ENCODE measurements at regions not wholly inside any gene's neighbourhood (a gene's known extent, or its start where the extent isn't known, plus 50 kb on each side); places are given as distances from the start of the nearest gene placed in this dataset.

- H3K4me1 ChIP-seq (replicated peaks; ENCODE audit: insufficient read depth), result peaks cover 8% of the 10 kb centered on the region
- no TSS peak for BruUV-seq (replicated peaks)
- H3K9me3 ChIP-seq (ENCODE audit: insufficient read depth, low read depth), result no peaks in the 10 kb centered on the region
- H3K4me3 ChIP-seq, result no peak overlapping the region
- intact Hi-C loops (cut with micrococcal nuclease; ENCODE audit: unreplicated experiment), result loop anchor here (10.0 kb wide), 1 partner anchor 176 kb away; no protein-coding TSS in a partner anchor
- CTCF ChIA-PET, result no interaction called here
- DNase-seq, result no peak
- H3F3A ChIP-seq (ENCODE audit: insufficient read depth, low read depth), result no peaks in the 10 kb centered on the region
- H3K79me2 ChIP-seq (ENCODE audit: low read depth), result no peaks in the 10 kb centered on the region
- H3K27me3 ChIP-seq (ENCODE audit: insufficient read depth, low read depth), result no peaks in the 10 kb centered on the region
- H3K36me3 ChIP-seq (ENCODE audit: low read depth), result no peaks in the 10 kb centered on the region
- H3K27ac ChIP-seq, result no peak overlapping the region
- no peaks in the 10 kb centered on the region for H3K9me2 ChIP-seq (ENCODE audit: insufficient read depth)
- H4K20me1 ChIP-seq (ENCODE audit: insufficient read depth), result no peaks in the 10 kb centered on the region
- no peak overlapping the region for H2AFZ ChIP-seq
- no peak for TF ChIP-seq CTCF (conservative IDR thresholded peaks at IDR 0.05)
- TF ChIP-seq EZH2 (IDR thresholded peaks at IDR 0.05; ENCODE audit: low read depth), result no peak
- POLR2A ChIA-PET (ENCODE audit: unreplicated experiment), result no interaction called here
- H3K4me2 ChIP-seq, result no peak overlapping the region
These were observed 165.2 kb downstream of the BTG1 start for GRCh38 chr12:91980389-91980821.

GRCh38 chr12:91978143-91978542 lies 167.5 kb downstream of the BTG1 start:
- ChIA-PET POLR2A (ENCODE audit: unreplicated experiment) (no interaction called here), CTCF (no interaction called here)
- Histone ChIP-seq H3K36me3 (ENCODE audit: low read depth) (no peaks in the 10 kb centered on the region), H3F3A (ENCODE audit: insufficient read depth, low read depth) (no peaks in the 10 kb centered on the region), H3K27ac (no peak overlapping the region), H4K20me1 (ENCODE audit: insufficient read depth) (no peaks in the 10 kb centered on the region), H3K79me2 (ENCODE audit: low read depth) (no peaks in the 10 kb centered on the region), H3K27me3 (ENCODE audit: insufficient read depth, low read depth) (no peaks in the 10 kb centered on the region), H3K9me2 (ENCODE audit: insufficient read depth) (no peaks in the 10 kb centered on the region), H3K4me2 (no peak overlapping the region), H3K4me1 (replicated peaks; ENCODE audit: insufficient read depth) (no peaks in the 10 kb centered on the region), H3K4me3 (no peak overlapping the region), H2AFZ (no peak overlapping the region), H3K9me3 (ENCODE audit: insufficient read depth, low read depth) (no peaks in the 10 kb centered on the region)
- DNase-seq, result no peak
- BruUV-seq (replicated peaks), result no TSS peak
- TF ChIP-seq EZH2 (IDR thresholded peaks at IDR 0.05; ENCODE audit: low read depth) (no peak), CTCF (conservative IDR thresholded peaks at IDR 0.05) (no peak)
- intact Hi-C loops (cut with micrococcal nuclease; ENCODE audit: unreplicated experiment), result no loop called here

- Histone ChIP-seq H3K4me3 (no peak overlapping the region), H3K27ac (no peak overlapping the region), H3K36me3 (ENCODE audit: low read depth) (no peaks in the 10 kb centered on the region), H3K27me3 (ENCODE audit: insufficient read depth, low read depth) (no peaks in the 10 kb centered on the region), H3K4me1 (replicated peaks; ENCODE audit: insufficient read depth) (no peaks in the 10 kb centered on the region), H3K4me2 (no peak overlapping the region), H3K79me2 (ENCODE audit: low read depth) (no peaks in the 10 kb centered on the region), H3K9me2 (ENCODE audit: insufficient read depth) (no peaks in the 10 kb centered on the region; the same call in 1 of the 2 replicates), H3K9me3 (ENCODE audit: insufficient read depth, low read depth) (no peaks in the 10 kb centered on the region), H3F3A (ENCODE audit: insufficient read depth, low read depth) (no peaks in the 10 kb centered on the region), H4K20me1 (ENCODE audit: insufficient read depth) (no peaks in the 10 kb centered on the region), H2AFZ (no peak overlapping the region)
- no peak for DNase-seq
- no TSS peak for BruUV-seq (replicated peaks)
- TF ChIP-seq EZH2 (IDR thresholded peaks at IDR 0.05; ENCODE audit: low read depth) (no peak), CTCF (conservative IDR thresholded peaks at IDR 0.05) (no peak)
- ChIA-PET CTCF (no interaction called here), POLR2A (ENCODE audit: unreplicated experiment) (no interaction called here)
- intact Hi-C loops (cut with micrococcal nuclease; ENCODE audit: unreplicated experiment), result no loop called here
These were observed 169.8 kb downstream of the BTG1 start for GRCh38 chr12:91975891-91976290.

Data from PC-9 (cell line).